ENCODE measurements at regions not wholly inside any gene's neighbourhood (a gene's known extent, or its start where the extent isn't known, plus 50 kb on each side); places are given as distances from the start of the nearest gene placed in this dataset.

DNA sequence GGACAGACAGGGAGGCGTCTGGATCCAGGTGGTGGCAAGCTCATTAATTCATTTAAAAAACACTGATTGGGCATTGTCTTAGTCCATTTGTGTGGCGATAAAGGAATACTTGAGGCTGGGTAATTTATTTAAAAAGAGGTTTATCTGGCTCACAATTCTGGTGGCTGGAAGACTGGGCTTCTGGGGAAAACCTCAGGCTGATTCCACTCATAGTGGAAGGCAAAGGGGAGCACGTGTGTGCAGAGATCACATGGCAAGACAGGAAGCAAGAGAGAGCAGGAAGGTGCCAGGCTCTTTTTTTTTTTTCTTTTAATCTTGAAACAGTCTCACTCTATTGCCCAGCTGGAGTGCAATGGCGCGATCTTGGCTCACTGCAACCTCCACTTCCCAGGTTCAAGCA lies 100.2 kb upstream of the METTL14 start:
- TF ChIP-seq CTCF (IDR thresholded peaks at IDR 0.05; ENCODE audit: insufficient read depth, low read depth, low read length): no peak
- no peak for DNase-seq (ENCODE audit: low read depth)
- no peaks in the 10 kb centered on the region for H3K36me3 ChIP-seq (ENCODE audit: control insufficient read depth, insufficient read depth, low read length)
- ChIA-PET CTCF (interaction anchor here (1.2 kb wide), 1 partner anchor 20 kb away, joined by 3 read pairs; no protein-coding TSS in a partner anchor), POLR2A (no interaction called here)
- no peak overlapping the region for H3K4me3 ChIP-seq (ENCODE audit: low read depth, low read length)
- H3K27me3 ChIP-seq (ENCODE audit: control insufficient read depth, insufficient read depth, low read length): peaks cover 18% of the 10 kb centered on the region

DNA sequence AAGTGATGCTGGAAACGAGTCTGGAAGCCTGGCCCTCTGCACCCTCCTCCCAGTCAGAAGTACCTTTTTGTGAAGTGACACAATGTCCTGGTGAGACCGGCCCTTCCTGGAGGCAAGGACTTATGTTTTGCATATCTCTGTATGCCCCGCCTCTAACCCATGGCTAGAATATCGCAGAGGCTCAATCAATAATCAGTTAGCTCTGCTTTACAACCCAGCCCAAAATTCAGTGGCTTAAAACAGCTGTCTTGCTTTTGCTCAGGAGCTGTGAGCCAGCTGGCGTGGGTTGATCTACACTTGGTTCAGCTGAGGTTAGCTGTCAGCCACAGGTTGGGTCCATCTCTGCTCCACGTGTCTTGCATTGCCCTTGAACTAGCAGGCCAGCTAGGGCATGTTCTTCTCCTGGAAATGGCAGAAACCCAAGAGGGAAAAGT lies 98.8 kb upstream of the METTL14 start:
- no peak for TF ChIP-seq CTCF (IDR thresholded peaks at IDR 0.05; ENCODE audit: insufficient read depth, low read depth, low read length)
- DNase-seq (ENCODE audit: low read depth): no peak
- no peak overlapping the region for H3K4me3 ChIP-seq (ENCODE audit: low read depth, low read length)
- CTCF ChIA-PET: interaction anchor here (1.2 kb wide), 1 partner anchor 21 kb away, joined by 3 read pairs; no protein-coding TSS in a partner anchor
- no peaks in the 10 kb centered on the region for H3K36me3 ChIP-seq (ENCODE audit: control insufficient read depth, insufficient read depth, low read length)
- H3K27me3 ChIP-seq (ENCODE audit: control insufficient read depth, insufficient read depth, low read length): peaks cover 18% of the 10 kb centered on the region
- POLR2A ChIA-PET: no interaction called here

DNA sequence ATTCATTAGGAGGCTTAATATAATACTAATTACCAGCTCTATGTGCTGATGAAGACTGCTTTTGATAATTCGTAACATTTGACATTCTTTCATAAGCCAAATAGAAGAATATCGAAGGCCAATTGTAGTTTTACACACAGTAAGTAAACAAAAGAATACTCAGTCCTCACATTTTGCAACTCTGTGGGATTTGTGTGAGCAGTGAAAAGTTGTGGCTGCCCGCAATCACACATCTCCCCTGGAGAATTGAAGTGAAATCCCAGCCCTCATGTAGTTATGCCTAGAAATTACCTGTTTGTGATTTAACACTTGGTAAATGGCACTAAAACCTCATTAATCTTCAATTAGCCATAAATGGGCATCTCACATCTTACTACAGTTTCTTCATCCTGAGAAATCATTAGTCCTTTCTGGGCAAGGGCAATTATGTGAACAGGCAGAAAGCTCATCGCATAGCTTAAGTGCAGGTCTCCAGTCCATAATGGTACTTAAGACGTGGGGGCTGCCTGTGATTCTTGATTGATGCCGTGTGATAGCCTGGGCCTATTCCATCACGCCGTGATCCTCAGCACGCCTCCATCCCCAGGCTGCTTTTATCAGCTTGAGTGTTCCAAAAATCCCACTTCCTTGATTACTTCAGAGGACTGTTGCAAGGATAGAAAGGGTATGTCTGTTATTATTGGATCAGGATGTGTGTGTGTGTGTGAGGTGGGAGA lies 97.9 kb upstream of the METTL14 start:
- DNase-seq (ENCODE audit: low read depth): no peak
- CTCF ChIA-PET: no interaction called here
- POLR2A ChIA-PET: no interaction called here
- TF ChIP-seq CTCF (IDR thresholded peaks at IDR 0.05; ENCODE audit: insufficient read depth, low read depth, low read length): no peak
- peaks cover 18% of the 10 kb centered on the region for H3K27me3 ChIP-seq (ENCODE audit: control insufficient read depth, insufficient read depth, low read length)
- H3K4me3 ChIP-seq (ENCODE audit: low read depth, low read length): no peak overlapping the region
- H3K36me3 ChIP-seq (ENCODE audit: control insufficient read depth, insufficient read depth, low read length): no peaks in the 10 kb centered on the region

DNA sequence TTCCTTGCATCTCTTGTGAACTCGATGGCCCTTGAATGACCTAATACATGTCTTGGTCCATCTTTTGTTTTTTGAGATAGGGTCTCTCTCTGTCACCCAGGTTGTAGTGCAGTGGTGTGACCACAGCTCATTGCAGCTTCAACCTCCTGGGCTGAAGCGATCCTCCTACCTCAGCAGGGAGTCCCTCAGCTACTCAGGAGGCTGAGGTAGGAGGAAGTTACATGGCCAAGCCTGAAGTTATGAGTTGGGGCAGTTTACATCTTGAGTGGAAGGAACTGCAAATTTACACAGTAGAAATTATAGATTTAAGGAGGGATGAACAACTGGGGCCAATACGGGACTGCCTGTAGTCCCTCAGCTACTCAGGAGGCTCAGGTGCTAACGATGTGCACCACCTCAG lies 97.2 kb upstream of the METTL14 start:
- TF ChIP-seq CTCF (IDR thresholded peaks at IDR 0.05; ENCODE audit: insufficient read depth, low read depth, low read length): no peak

DNA sequence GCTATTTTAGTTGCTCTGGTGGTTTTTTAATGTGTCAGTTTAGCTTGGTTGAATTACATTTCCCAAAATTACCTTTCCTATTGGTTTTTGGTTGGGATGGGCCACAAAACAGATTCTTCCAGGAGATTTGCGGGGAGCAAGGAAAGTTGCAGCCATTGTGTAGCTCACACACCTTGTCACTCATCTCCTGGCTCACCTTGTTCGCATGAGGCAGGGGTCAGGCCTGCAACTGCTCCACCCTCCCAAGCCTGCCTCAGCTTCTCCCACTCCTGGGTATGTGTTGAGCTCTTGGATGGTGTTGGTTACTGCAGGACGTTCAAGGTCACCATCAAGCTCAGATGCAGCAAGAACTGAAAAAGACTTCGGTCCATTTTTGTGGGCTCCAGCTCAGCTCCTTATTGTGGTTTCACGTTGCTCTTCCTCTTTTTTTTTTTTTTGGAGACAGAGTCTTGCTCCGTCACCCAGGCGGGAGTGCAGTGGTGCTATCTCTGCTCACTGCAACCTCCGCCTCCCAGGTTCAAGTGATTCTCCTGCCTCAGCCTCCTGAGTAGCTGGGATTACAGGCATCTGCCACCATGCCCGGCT lies 95.6 kb upstream of the METTL14 start:
- Histone ChIP-seq H3K27me3 (ENCODE audit: control insufficient read depth, insufficient read depth, low read length) (peaks cover 13% of the 10 kb centered on the region), H3K4me3 (ENCODE audit: low read depth, low read length) (no peak overlapping the region), H3K36me3 (ENCODE audit: control insufficient read depth, insufficient read depth, low read length) (no peaks in the 10 kb centered on the region)
- ChIA-PET POLR2A (no interaction called here), CTCF (no interaction called here)
- DNase-seq (ENCODE audit: low read depth): no peak
- TF ChIP-seq CTCF (IDR thresholded peaks at IDR 0.05; ENCODE audit: insufficient read depth, low read depth, low read length): no peak

More for the DNA sequence above, 97.2 kb upstream of the METTL14 start:
- POLR2A ChIA-PET: no interaction called here
- Histone ChIP-seq H3K4me3 (ENCODE audit: low read depth, low read length) (no peak overlapping the region), H3K27me3 (ENCODE audit: control insufficient read depth, insufficient read depth, low read length) (peaks cover 15% of the 10 kb centered on the region), H3K36me3 (ENCODE audit: control insufficient read depth, insufficient read depth, low read length) (no peaks in the 10 kb centered on the region)
- CTCF ChIA-PET: no interaction called here
- no peak for DNase-seq (ENCODE audit: low read depth)
